ENCODE measurements at regions not wholly inside any gene's neighbourhood (a gene's known extent, or its start where the extent isn't known, plus 50 kb on each side); places are given as distances from the start of the nearest gene placed in this dataset.

- TF ChIP-seq EGR2 (tag by site-specific recombination; IDR thresholded peaks at IDR 0.05; ENCODE audit: low read depth) (no peak), SETDB1 (IDR thresholded peaks at IDR 0.05; ENCODE audit: insufficient read length, low read length) (no peak), CTCF (tag by site-specific recombination; IDR thresholded peaks at IDR 0.05) (no peak), ZNF148 (tag by site-specific recombination; IDR thresholded peaks at IDR 0.05; ENCODE audit: borderline replicate concordance) (no peak), ZSCAN23 (tag by site-specific recombination; IDR thresholded peaks at IDR 0.05) (no peak), ZNF692 (tag by site-specific recombination; IDR thresholded peaks at IDR 0.05) (no peak), ZNF701 (tag by site-specific recombination; IDR thresholded peaks at IDR 0.05) (no peak), ZNF311 (tag by site-specific recombination; IDR thresholded peaks at IDR 0.05; ENCODE audit: borderline replicate concordance) (no peak)
Observed at GRCh38 chr6:85143676-85144075, 306.2 kb upstream of the NT5E start.
